HEK293T (cell line): ENCODE measurements at regions not wholly inside any gene's neighbourhood (a gene's known extent, or its start where the extent isn't known, plus 50 kb on each side); places are given as distances from the start of the nearest gene placed in this dataset.

ENCODE experiments used
- CTCF ChIA-PET: fragments of 350-600 bp; formaldehyde crosslinking; extraction: SDS; loops from one replicate; lab custom pipeline; 2021; ENCODE audit warnings: antibody characterized with exemption, inconsistent platforms; lab: Yijun Ruan, JAX
- POLR2A ChIA-PET: fragments of 350-600 bp; formaldehyde crosslinking; extraction: SDS; loops from one replicate; lab custom pipeline; 2020; ENCODE audit warnings: antibody characterized with exemption, inconsistent platforms; lab: Yijun Ruan, JAX
- DNase-seq: peaks from one replicate; pipeline ENCODE4 v3.0.0; 2012; ENCODE audit warnings: mixed read lengths; ENCODE audit errors: extremely low spot score
- ARNT ChIP-seq: fragments of 450-650 bp; IDR thresholded peaks from 2 replicates; pipeline ENCODE4 v1.6.1; 2017; ENCODE audit warnings: mild to moderate bottlenecking
- BHLHE40 ChIP-seq: fragments of 450-650 bp; IDR thresholded peaks from 2 replicates; pipeline ENCODE4 v1.6.1; 2016; ENCODE audit warnings: mild to moderate bottlenecking, moderate library complexity, borderline replicate concordance
- CTBP1 ChIP-seq: fragments of 450-650 bp; IDR thresholded peaks from 2 replicates; pipeline ENCODE4 v1.6.1; 2016; ENCODE audit warnings: borderline replicate concordance
- ELF4 ChIP-seq: fragments of 450-650 bp; IDR thresholded peaks from 2 replicates; pipeline ENCODE4 v1.6.1; 2017; ENCODE audit warnings: antibody characterized with exemption
- FOXA1 ChIP-seq: fragments of 450-650 bp; IDR thresholded peaks from 2 replicates; pipeline ENCODE4 v1.6.1; 2016; ENCODE audit warnings: mild to moderate bottlenecking
- FOXK2 ChIP-seq: fragments of 450-650 bp; IDR thresholded peaks from 2 replicates; pipeline ENCODE4 v1.6.1; 2016; ENCODE audit warnings: mild to moderate bottlenecking
- FOXM1 ChIP-seq: fragments of 450-650 bp; IDR thresholded peaks from 2 replicates; pipeline ENCODE4 v1.6.1; 2017; ENCODE audit warnings: mild to moderate bottlenecking, borderline replicate concordance
- HDGF ChIP-seq: fragments of 450-650 bp; IDR thresholded peaks from 2 replicates; pipeline ENCODE4 v1.6.1; 2017; ENCODE audit warnings: antibody characterized with exemption, borderline replicate concordance
- L3MBTL2 ChIP-seq: fragments of 450-650 bp; conservative IDR thresholded peaks from 2 replicates; pipeline ENCODE4 v1.6.1; 2016; ENCODE audit warnings: mild to moderate bottlenecking
- LEF1 ChIP-seq: fragments of 450-650 bp; IDR thresholded peaks from 2 replicates; pipeline ENCODE4 v1.6.1; 2017; ENCODE audit warnings: mild to moderate bottlenecking, borderline replicate concordance
- NFRKB ChIP-seq: fragments of 450-650 bp; IDR thresholded peaks from 2 replicates; pipeline ENCODE4 v1.6.1; 2016; ENCODE audit warnings: mild to moderate bottlenecking, moderate library complexity
- PKNOX1 ChIP-seq: fragments of 450-650 bp; IDR thresholded peaks from 2 replicates; pipeline ENCODE4 v1.6.1; 2016
- SP1 ChIP-seq: fragments of 450-650 bp; IDR thresholded peaks from 2 replicates; pipeline ENCODE4 v1.6.1; 2017
- SUZ12 ChIP-seq: fragments of 450-650 bp; IDR thresholded peaks from 2 replicates; pipeline ENCODE4 v1.6.1; 2016; ENCODE audit warnings: mild to moderate bottlenecking
- TARDBP ChIP-seq: fragments of 450-650 bp; IDR thresholded peaks from 2 replicates; pipeline ENCODE4 v1.6.1; 2016
- ZNF384 ChIP-seq: fragments of 450-650 bp; IDR thresholded peaks from 2 replicates; pipeline ENCODE4 v1.6.1; 2016

GRCh38 chr2:107595285-107595684 is 231.4 kb upstream of the RGPD4 start:
- DNase-seq, result no peak
- CTCF ChIA-PET, result no interaction called here
- no peak for TF ChIP-seq ARNT
- TF ChIP-seq CTBP1, result no peak
- TF ChIP-seq BHLHE40, result no peak
- no peak for TF ChIP-seq NFRKB
- POLR2A ChIA-PET, result no interaction called here

- ChIA-PET POLR2A (no interaction called here), CTCF (no interaction called here)
- TF ChIP-seq ARNT (no peak), FOXA1 (no peak)
- DNase-seq, result no peak
Measured at GRCh38 chr2:107595749-107596148, 230.9 kb upstream of the RGPD4 start.

DNA sequence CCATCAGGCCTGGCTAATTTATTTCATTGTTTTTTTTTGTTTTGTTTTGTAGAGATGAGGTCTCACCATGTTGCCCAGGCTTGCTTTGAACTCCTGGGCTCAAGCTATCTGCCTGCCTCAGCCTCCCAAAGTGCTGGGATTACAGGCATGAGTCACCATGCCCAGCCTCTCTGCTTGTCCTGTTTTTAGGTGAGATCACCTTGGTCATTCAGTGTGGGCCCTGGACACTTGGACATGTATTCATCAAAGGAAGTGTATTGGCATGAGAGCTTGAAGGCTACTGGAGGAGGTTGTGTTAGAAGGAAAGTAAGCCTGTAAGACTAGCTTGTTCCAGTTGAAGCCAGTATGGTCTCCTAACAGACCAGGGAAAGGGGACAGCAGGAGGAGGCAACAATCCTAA is 229.2 kb upstream of the RGPD4 start:
- DNase-seq, result no peak
- ChIA-PET CTCF (no interaction called here), POLR2A (no interaction called here)
- TF ChIP-seq FOXM1, result no peak

GRCh38 chr2:107602801-107603200 is 223.9 kb upstream of the RGPD4 start:
- TF ChIP-seq TARDBP (no peak), PKNOX1 (no peak)
- no peak for DNase-seq
- CTCF ChIA-PET, result no interaction called here
- POLR2A ChIA-PET, result no interaction called here

DNA sequence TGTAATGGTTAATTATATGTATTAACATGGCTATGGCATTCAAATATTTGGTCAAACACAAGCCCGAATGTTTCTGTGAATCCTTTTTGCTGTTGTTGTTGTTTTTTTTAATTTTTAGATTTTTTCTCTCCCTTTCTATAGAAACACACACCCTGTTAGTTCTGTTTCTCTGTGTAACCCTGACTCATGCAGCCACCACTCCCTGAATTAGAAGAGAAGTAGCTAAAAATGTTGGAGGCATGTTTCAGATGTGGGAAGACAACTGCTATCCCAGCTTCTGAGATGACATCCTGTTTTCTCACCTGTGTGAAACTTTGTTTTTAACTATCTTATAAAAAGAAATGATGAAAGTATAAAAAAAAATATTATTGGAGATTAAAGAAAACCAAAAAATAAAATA is 219.6 kb upstream of the RGPD4 start:
- TF ChIP-seq TARDBP (no peak), FOXK2 (no peak), ELF4 (no peak), CTBP1 (no peak)
- no peak for DNase-seq
- ChIA-PET CTCF (no interaction called here), POLR2A (no interaction called here)

GRCh38 chr2:107607473-107607872 is 219.2 kb upstream of the RGPD4 start:
- CTCF ChIA-PET, result no interaction called here
- no peak for TF ChIP-seq HDGF
- no peak for TF ChIP-seq ELF4
- no peak for TF ChIP-seq ARNT
- TF ChIP-seq TARDBP, result no peak
- no peak for TF ChIP-seq SUZ12
- TF ChIP-seq FOXA1, result no peak
- TF ChIP-seq CTBP1, result no peak
- POLR2A ChIA-PET, result no interaction called here

DNA sequence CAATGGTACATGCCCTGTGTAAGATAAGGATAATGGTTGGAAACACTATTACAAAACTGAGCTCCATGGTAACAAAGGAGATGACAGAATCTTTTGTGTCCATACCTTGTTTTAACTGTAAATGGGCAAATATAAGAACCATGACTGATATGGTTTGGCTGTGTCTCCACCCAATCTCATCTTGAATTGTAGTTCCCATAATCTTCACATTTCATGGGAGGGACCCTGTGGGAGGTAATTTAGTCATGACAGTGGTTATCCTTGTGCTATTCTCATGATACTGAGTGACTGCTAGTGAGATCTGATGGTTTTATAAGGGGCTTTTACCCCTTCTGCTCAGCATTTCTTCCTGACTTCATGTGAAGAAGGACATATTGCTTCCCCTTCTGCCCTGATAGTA is 211.7 kb upstream of the RGPD4 start:
- ChIA-PET CTCF (interaction anchor here (0.7 kb wide), 1 partner anchor 12 kb away, joined by 3 read pairs; no protein-coding TSS in a partner anchor), POLR2A (no interaction called here)
- no peak for DNase-seq
- no peak for TF ChIP-seq FOXM1
- no peak for TF ChIP-seq ELF4
- TF ChIP-seq L3MBTL2, result no peak
- TF ChIP-seq LEF1, result no peak
- TF ChIP-seq CTBP1, result no peak
- no peak for TF ChIP-seq FOXA1
- no peak for TF ChIP-seq SP1
- TF ChIP-seq HDGF, result no peak
- TF ChIP-seq FOXK2, result no peak
- no peak for TF ChIP-seq ZNF384
- no peak for TF ChIP-seq BHLHE40
- no peak for TF ChIP-seq SUZ12
- no peak for TF ChIP-seq PKNOX1
- no peak for TF ChIP-seq ARNT
- TF ChIP-seq NFRKB, result no peak
- no peak for TF ChIP-seq TARDBP

More at GRCh38 chr2:107607473-107607872, 219.2 kb upstream of the RGPD4 start:
- no peak for DNase-seq

GRCh38 chr2:107618769-107619168 is 207.9 kb upstream of the RGPD4 start:
- CTCF ChIA-PET, result no interaction called here
- TF ChIP-seq TARDBP (no peak), ARNT (no peak), BHLHE40 (no peak)
- POLR2A ChIA-PET, result no interaction called here
- no peak for DNase-seq
